K562 (cell line): ENCODE measurements at regions not wholly inside any gene's neighbourhood (a gene's known extent, or its start where the extent isn't known, plus 50 kb on each side); places are given as distances from the start of the nearest gene placed in this dataset.

Experiments used
- ATAC-seq: fragments of 200-7000 bp; cut with Tn5 transposase; 3 replicates; pipeline ENCODE4 v1.9.1; 2020; ENCODE audit warnings: moderate library complexity
- BruUV-seq: library from RNA; stranded (reverse); fragments of 400-500 nt; replicated peaks from 2 replicates; lab custom pipeline; 2021; lab: Mats Ljungman, UMichigan
- CTCF ChIA-PET: fragments of 300-600 bp; formaldehyde crosslinking; extraction: SDS; loops from one replicate; lab custom pipeline; 2021; ENCODE audit warnings: low intra/inter-chr PET ratio; lab: Yijun Ruan, JAX
- POLR2A ChIA-PET: fragments of 300-600, 350-650 bp; sonication (Branson Sonifier 250); formaldehyde crosslinking; extraction: SDS; loops from one replicate; lab custom pipeline; 2021; ENCODE audit warnings: antibody characterized with exemption, inconsistent platforms; lab: Yijun Ruan, JAX
- DNase-seq, 4 experiments: peaks; one replicate each; pipeline versions ENCODE4 v3.0.0 to v3.0.0-alpha.2; 2011 to 2018; ENCODE audit warnings: low spot score in 3 of 4, mixed read lengths in 3 of 4; ENCODE audit errors: extremely low read depth in 1 of 4
- FAIRE-seq: peaks from 2 replicates; lab custom pipeline; 2011; peaks lifted over from hg19 to GRCh38; lab: Jason Lieb, UNC
- H2AFZ ChIP-seq: 2 replicates; pipeline ENCODE4 v1.6.0; 2011; ENCODE audit warnings: low read depth, low read length, control low read depth, inconsistent platforms
- H3K27ac ChIP-seq: fragments of 200-600 bp; 3 replicates; pipeline ENCODE4 v1.8.0; 2011; ENCODE audit warnings: low read depth, mild to moderate bottlenecking, control low read depth, inconsistent platforms, low read length, moderate library complexity, mixed read lengths; ENCODE audit errors: extremely low read depth
- H3K27me3 ChIP-seq, 2 experiments: fragments of 300-600 bp in 1 of 2; 2 replicates in 1 of 2; 3 replicates in 1 of 2; pipeline versions ENCODE4 v1.6.0 to v1.8.0; 2011; ENCODE audit warnings: inconsistent platforms in 2 of 2, low read length in 2 of 2, mild to moderate bottlenecking in 1 of 2, mixed read lengths in 1 of 2, moderate library complexity in 1 of 2; ENCODE audit not compliant: control insufficient read depth in 2 of 2, insufficient read depth in 2 of 2
- H3K36me3 ChIP-seq: fragments of 300-600 bp; 3 replicates; pipeline ENCODE4 v1.8.0; 2011; ENCODE audit warnings: mild to moderate bottlenecking, low read length, inconsistent platforms; ENCODE audit not compliant: control insufficient read depth, insufficient read depth
- H3K4me1 ChIP-seq, 2 experiments: fragments of 200-600 bp in 1 of 2; replicated peaks in 1 of 2; 2 replicates in 1 of 2; 3 replicates in 1 of 2; pipeline versions ENCODE4 v1.5.1 to v1.8.0; 2011; ENCODE audit warnings: inconsistent platforms in 2 of 2, low read length in 2 of 2, mild to moderate bottlenecking in 1 of 2, mixed read lengths in 1 of 2, moderate library complexity in 1 of 2; ENCODE audit not compliant: control insufficient read depth in 2 of 2, insufficient read depth in 2 of 2
- H3K4me2 ChIP-seq: 2 replicates; pipeline ENCODE4 v1.6.1; 2011; ENCODE audit warnings: low read length, control low read depth, inconsistent platforms, mixed read lengths; ENCODE audit not compliant: insufficient read depth
- H3K4me3 ChIP-seq: fragments of 200-600 bp; sonication (generic), shearing (Covaris generic); 2 replicates; pipeline ENCODE4 v1.5.1; 2016; ENCODE audit warnings: control low read depth, inconsistent platforms
- H3K79me2 ChIP-seq: fragments of 200-600 bp; 3 replicates; pipeline ENCODE4 v1.8.0; 2011; ENCODE audit warnings: low read length, inconsistent platforms; ENCODE audit not compliant: control insufficient read depth, insufficient read depth
- H3K9ac ChIP-seq, 2 experiments: 2 replicates each; pipeline versions ENCODE4 v1.6.0 to v1.6.1; 2011; ENCODE audit warnings: low read depth in 2 of 2, low read length in 2 of 2, control low read depth in 1 of 2, inconsistent platforms in 1 of 2, mild to moderate bottlenecking in 1 of 2, mixed read lengths in 1 of 2; ENCODE audit not compliant: insufficient read depth in 1 of 2
- H3K9me1 ChIP-seq: one replicate; pipeline ENCODE4 v1.6.0; 2011; ENCODE audit warnings: inconsistent platforms, mild to moderate bottlenecking, low read length, moderate library complexity; ENCODE audit not compliant: control insufficient read depth, insufficient read depth
- H3K9me3 ChIP-seq: replicated peaks from 2 replicates; pipeline ENCODE4 v1.5.1; 2011; ENCODE audit warnings: low read depth, low read length, inconsistent platforms; ENCODE audit not compliant: control insufficient read depth, insufficient read depth
- H4K20me1 ChIP-seq: replicated peaks from 2 replicates; pipeline ENCODE4 v1.6.1; 2011; ENCODE audit warnings: low read length, inconsistent platforms, mixed read lengths; ENCODE audit not compliant: control insufficient read depth, insufficient read depth
- LEF1 ChIP-seq: fragments of 450-650 bp; IDR thresholded peaks from 2 replicates; pipeline ENCODE4 v1.6.1; 2016; ENCODE audit warnings: mild to moderate bottlenecking
- MAFK ChIP-seq: IDR thresholded peaks from 2 replicates; pipeline ENCODE4 v1.6.1; 2011; ENCODE audit warnings: low read length, improper control_type of control experiment
- POLR2AphosphoS5 ChIP-seq: IDR thresholded peaks from 2 replicates; pipeline ENCODE4 v1.6.1; 2011; ENCODE audit warnings: mild to moderate bottlenecking, low read depth, low read length, moderate library complexity; ENCODE audit not compliant: control insufficient read depth, insufficient read depth
- RBBP5 ChIP-seq: fragments of 200-600 bp; sonication (generic); IDR thresholded peaks from 2 replicates; pipeline ENCODE4 v1.6.1; 2012; ENCODE audit warnings: borderline replicate concordance, mild to moderate bottlenecking, low read length, control low read depth, inconsistent platforms; ENCODE audit not compliant: insufficient read depth, poor library complexity, severe bottlenecking
- SAFB2 ChIP-seq: fragments of 200-400 bp; formaldehyde crosslinking; IDR thresholded peaks from 2 replicates; pipeline ENCODE4 v1.6.1; 2018; ENCODE audit warnings: borderline replicate concordance, low read length, low read depth, moderate library complexity; ENCODE audit not compliant: severe bottlenecking
- TFAM ChIP-seq: fragments of 250-450 bp; sonication (Bioruptor Pico); conservative IDR thresholded peaks from 2 replicates; pipeline ENCODE4 v1.5.0; 2021; ENCODE audit warnings: mild to moderate bottlenecking, moderate library complexity
- ZNF124 ChIP-seq: sonication (generic); formaldehyde crosslinking; IDR thresholded peaks from 2 replicates; pipeline ENCODE4 v1.8.1; 2022; ENCODE audit warnings: missing genetic modification reagents
- ZNF23 ChIP-seq: fragments of 250-450 bp; sonication (Bioruptor Pico); IDR thresholded peaks from 2 replicates; pipeline ENCODE4 v1.4.0; 2020; ENCODE audit warnings: mild to moderate bottlenecking
- ZNF3 ChIP-seq: fragments of 250-450 bp; sonication (Bioruptor Pico); IDR thresholded peaks from 2 replicates; pipeline ENCODE4 v1.5.0; 2021; ENCODE audit warnings: mild to moderate bottlenecking, moderate library complexity
- WGBS: fragments of 100-300 bp; shearing (Covaris generic); methylation state at CpG from one replicate; pipeline ENCODE4 v1.1.6; 2016; ENCODE audit warnings: low coverage, mixed read lengths; ENCODE audit not compliant: insufficient coverage; ENCODE audit errors: missing lambda C conversion rate; 5-methylcytosine and 5-hydroxymethylcytosine counted together
- in situ Hi-C: fragments of 300-500 bp; cut with MboI; formaldehyde crosslinking; loops from 4 replicates; pipeline ENCODE4 v1.15.0; 2018; ENCODE audit warnings: inconsistent platforms, mixed read lengths
- intact Hi-C: fragments of 100-400 bp; cut with micrococcal nuclease; formaldehyde crosslinking; loops from 2 replicates; pipeline ENCODE4 v1.14.2; 2022
- TF ChIP-seq, protein P1 (sequence below): IDR thresholded peaks from 3 replicates; pipeline ENCODE4 v1.6.1; 2011; ENCODE audit warnings: borderline replicate concordance, mild to moderate bottlenecking; ENCODE audit not compliant: insufficient read length, insufficient read depth
- TF ChIP-seq, protein P2 (sequence below): sonication (generic); formaldehyde crosslinking; IDR thresholded peaks from 2 replicates; pipeline ENCODE4 v1.8.0; 2022; ENCODE audit warnings: mild to moderate bottlenecking, missing genetic modification reagents

DNA sequence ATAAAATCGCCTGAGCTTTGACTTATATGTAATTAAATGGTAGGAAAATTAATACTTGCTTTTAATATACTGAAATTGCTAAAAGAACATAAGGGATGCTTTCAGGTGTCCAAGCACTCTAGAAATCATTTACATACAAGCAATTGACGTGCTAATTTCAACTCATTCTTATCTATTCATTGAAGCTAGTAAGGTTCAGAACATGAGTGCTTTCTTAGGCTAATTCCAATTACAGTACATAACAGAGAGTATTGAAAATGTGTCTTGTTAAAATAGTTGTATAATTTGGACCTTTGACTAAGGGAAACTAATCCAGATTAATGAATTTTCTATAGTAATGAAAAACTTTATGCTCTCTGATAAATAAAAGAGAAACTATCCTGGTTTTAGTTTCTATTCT lies 1016.4 kb upstream of the TYRP1 start:
- Histone ChIP-seq H3K79me2 (no peaks in the 10 kb centered on the region), H3K9me3 (no peaks in the 10 kb centered on the region), H3K4me3 (no peak overlapping the region), H3K36me3 (no peaks in the 10 kb centered on the region), H3K9ac (no peak overlapping the region), H3K27me3 (no peaks in the 10 kb centered on the region), H3K4me1 (no peaks in the 10 kb centered on the region), H4K20me1 (no peaks in the 10 kb centered on the region), H3K9me1 (no peaks in the 10 kb centered on the region), H2AFZ (no peak overlapping the region), H3K4me2 (no peak overlapping the region), H3K27ac (no peak overlapping the region)
- in situ Hi-C loops (no loop called here), intact Hi-C loops (no loop called here)
- WGBS = 0% methylated on average over 2 of the region's 2 CpGs
- CTCF ChIA-PET = no interaction called here
- ATAC-seq (no peak), DNase-seq (no peak), FAIRE-seq (no peak)
- no TSS peak for BruUV-seq
- POLR2A ChIA-PET = no interaction called here
- no peak for TF ChIP-seq POLR2AphosphoS5
- TF ChIP-seq MAFK = no peak
- no peak for TF ChIP-seq ZNF3 (CRISPR knock-in tag)
- TF ChIP-seq, protein P1, sequence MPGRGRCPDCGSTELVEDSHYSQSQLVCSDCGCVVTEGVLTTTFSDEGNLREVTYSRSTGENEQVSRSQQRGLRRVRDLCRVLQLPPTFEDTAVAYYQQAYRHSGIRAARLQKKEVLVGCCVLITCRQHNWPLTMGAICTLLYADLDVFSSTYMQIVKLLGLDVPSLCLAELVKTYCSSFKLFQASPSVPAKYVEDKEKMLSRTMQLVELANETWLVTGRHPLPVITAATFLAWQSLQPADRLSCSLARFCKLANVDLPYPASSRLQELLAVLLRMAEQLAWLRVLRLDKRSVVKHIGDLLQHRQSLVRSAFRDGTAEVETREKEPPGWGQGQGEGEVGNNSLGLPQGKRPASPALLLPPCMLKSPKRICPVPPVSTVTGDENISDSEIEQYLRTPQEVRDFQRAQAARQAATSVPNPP = no peak
- TF ChIP-seq TFAM (CRISPR knock-in tag) = no peak
- no peak for TF ChIP-seq LEF1
- no peak for TF ChIP-seq ZNF124 (CRISPR knock-in tag)
- TF ChIP-seq, protein P2, sequence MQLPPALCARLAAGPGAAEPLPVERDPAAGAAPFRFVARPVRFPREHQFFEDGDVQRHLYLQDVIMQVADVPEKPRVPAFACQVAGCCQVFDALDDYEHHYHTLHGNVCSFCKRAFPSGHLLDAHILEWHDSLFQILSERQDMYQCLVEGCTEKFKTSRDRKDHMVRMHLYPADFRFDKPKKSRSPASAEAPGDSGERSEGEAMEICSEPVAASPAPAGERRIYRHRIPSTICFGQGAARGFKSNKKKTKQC (CRISPR knock-in tag) = no peak
- no peak for TF ChIP-seq RBBP5
- TF ChIP-seq SAFB2 = no peak
- no peak for TF ChIP-seq ZNF23 (CRISPR knock-in tag)
